ENCODE measurements at regions not wholly inside any gene's neighbourhood (a gene's known extent, or its start where the extent isn't known, plus 50 kb on each side); places are given as distances from the start of the nearest gene placed in this dataset.

DNA sequence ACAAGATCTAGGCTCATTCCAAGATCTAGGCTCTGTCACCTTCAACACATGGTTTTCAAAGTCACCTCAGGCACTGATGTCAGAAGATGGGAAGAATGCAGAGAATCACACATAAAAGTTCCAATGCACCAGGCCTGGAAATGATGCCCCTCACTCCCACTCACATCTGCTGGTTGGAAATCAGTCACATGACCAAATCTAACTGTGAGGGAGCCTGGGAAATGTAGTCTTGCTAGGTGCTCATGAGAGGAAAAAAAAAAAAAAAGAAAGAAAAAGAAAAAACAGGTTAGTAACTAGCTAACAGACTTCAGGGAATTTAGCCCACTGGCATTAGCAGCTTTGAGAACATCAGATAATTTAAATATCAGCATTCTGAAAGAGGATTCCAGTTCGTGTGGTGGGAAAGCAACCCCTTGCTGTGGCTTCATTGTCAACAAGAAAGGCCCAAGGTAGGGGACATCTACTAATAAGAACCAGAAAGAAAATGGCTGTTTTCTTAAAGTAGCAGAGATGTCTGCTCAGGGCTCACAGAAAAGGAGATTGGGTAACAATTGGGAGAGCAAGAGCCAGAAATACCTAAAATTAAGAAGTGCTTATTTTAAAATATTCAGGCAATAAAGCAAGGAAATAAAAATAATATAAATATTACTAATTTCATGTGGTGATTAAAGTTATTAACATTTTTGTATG lies 614.3 kb downstream of the ACTL7B start:
- TF ChIP-seq, protein P1, sequence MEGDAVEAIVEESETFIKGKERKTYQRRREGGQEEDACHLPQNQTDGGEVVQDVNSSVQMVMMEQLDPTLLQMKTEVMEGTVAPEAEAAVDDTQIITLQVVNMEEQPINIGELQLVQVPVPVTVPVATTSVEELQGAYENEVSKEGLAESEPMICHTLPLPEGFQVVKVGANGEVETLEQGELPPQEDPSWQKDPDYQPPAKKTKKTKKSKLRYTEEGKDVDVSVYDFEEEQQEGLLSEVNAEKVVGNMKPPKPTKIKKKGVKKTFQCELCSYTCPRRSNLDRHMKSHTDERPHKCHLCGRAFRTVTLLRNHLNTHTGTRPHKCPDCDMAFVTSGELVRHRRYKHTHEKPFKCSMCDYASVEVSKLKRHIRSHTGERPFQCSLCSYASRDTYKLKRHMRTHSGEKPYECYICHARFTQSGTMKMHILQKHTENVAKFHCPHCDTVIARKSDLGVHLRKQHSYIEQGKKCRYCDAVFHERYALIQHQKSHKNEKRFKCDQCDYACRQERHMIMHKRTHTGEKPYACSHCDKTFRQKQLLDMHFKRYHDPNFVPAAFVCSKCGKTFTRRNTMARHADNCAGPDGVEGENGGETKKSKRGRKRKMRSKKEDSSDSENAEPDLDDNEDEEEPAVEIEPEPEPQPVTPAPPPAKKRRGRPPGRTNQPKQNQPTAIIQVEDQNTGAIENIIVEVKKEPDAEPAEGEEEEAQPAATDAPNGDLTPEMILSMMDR (IDR thresholded peaks at IDR 0.05; ENCODE audit: low read depth, low read length): no peak
- no peak for TF ChIP-seq EZH2phosphoT487 (IDR thresholded peaks at IDR 0.05; ENCODE audit: low read depth)
